HG03469 (cell line): ENCODE measurements at regions not wholly inside any gene's neighbourhood (a gene's known extent, or its start where the extent isn't known, plus 50 kb on each side); places are given as distances from the start of the nearest gene placed in this dataset.

ENCODE experiments used
- ATAC-seq: cut with Tn5 transposase; IDR thresholded peaks from one replicate; pipeline ENCODE4 v1.9.1; 2021; ENCODE audit warnings: mild to moderate bottlenecking, moderate library complexity, moderate number of reproducible peaks; ENCODE audit not compliant: unreplicated experiment

DNA sequence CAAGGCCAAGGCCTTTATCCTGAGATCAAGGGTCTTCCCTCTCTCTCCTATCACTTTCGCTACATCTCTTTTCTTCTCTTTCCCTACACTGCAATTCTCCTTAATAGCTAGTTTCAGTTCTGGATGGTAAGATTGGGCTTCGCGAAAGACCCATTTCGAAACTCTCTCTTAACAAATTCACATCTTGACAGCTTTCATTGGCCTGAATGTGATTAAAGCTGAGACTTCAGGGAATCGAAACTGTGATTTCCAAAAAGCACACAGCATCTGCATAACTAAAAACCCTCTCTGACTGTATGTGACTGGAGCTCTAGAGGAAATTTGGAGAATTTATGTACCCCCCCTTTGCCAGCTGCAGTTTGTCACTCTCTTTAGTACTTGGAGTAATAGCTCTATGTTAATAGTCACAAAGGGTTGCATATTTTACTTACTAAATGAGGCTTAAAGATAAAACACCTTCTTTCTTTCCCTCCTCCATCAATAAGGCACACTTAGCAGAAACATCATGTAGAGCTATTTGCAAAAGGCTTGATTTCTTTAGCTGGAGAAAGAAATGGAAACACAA is 105.3 kb upstream of the FAM20A start:
- no peak for ATAC-seq

DNA sequence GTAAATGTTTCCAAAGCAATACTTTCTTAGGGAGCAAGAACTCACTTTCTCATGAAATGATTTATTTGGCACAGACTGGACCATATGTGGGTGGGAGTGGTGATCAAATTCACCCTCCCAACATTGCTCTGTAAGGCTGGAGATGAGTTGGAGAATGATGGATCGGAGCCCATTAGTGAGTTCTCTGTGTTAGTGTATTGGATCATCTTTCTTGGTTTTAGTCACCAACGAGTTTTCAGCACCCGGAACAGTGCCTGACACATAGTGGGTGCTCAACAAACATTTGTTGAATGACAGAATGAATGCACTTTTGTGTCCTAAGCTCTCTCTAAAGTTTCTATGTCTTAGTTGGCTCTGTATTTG is 104.5 kb upstream of the FAM20A start:
- ATAC-seq, result no peak

DNA sequence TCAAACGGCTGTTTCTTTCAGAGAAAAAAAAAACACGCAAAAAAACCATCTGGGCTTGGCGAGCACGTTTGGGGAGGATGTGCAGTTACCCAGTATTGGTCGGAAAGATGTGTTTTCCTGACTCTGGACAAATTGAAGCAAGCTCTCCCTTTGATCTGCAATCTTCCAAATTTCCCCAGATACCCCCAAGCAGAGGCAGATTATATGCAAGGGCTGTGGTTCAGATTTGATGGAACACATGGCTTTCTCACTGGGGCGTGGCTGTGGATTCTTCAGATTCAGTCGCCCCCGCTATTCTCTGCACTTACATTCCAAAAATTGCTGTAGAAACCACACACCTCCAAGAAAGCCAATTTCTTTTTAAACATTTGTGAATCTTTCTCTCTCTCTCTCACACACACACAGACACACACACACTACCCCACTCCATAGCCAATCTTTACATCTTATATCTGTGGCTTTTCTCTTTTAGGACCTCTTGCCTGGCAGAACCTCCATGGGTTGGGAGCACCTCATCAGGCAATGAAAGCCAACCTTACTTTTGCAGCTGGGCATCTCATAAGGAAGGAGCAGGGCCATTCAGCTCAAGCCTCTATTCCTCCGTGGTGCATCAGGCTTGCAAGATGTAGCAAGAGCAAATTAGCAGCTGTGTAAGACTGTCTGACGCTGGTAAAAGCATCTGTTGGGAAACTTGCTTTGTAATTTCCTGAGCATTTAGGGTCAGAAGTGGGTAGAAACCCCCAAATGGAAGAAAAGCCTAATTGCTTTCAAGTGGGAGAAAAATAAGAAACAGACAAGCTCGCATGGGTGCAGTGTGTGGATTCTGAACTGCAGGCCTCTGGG is 103.9 kb upstream of the FAM20A start:
- ATAC-seq, result no peak

DNA sequence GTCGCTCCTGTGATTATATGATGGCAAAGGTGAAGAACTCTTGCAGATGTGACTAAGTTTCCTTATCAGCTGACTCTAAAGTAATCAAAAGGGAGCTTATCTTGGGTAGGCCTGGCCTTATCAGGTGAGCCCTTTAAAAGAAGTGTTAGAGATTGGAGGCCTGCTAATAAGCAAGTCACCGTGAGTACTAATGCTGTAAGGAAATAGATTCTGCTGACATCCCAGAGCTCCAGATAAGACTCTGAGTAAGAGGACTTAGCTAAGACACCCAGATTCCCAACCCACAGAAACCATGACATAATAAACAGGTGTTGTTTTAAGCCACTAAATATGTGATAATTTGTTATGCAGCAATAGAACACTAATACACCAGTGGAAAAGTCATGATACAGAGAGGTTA is 99.9 kb upstream of the FAM20A start:
- ATAC-seq, result no peak

DNA sequence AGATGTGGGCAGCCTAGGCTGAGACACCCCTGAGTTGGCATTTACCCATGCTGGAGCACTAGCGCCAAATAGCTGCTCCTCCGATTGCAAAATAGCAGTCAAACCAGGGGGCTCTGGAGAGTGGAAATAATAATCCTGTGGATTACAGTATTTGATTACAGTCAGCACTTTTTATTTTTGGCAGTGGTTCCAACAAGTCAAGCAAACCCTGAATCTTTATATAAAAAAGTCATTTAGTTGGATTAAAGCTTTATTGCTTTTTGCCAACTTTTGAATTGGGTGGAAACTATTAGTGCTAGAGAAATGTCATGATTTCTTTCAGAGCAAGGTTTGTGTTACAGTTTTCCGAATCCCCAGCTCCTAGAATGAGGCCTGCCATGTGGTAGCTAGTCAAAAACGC is 99.3 kb upstream of the FAM20A start:
- no peak for ATAC-seq

DNA sequence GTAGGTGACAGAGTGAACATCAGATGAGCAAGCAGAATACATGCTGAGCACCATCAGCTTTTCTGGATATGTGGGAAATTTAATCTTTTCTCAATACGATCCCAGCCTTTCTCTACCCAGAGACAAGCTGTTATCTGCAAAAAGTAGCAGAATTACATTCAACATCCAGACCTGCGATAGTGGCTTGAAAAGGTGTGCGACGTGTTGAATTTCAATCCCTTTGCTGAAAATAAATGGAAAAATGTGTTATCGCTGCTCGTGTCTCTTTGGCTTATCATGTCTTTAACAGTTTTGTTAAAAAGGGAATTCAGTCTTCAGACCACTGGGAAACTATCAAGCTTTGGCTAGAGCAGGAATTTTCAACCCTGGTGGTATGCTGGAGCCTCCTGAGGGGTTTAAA is 98.8 kb upstream of the FAM20A start:
- ATAC-seq, result no peak

DNA sequence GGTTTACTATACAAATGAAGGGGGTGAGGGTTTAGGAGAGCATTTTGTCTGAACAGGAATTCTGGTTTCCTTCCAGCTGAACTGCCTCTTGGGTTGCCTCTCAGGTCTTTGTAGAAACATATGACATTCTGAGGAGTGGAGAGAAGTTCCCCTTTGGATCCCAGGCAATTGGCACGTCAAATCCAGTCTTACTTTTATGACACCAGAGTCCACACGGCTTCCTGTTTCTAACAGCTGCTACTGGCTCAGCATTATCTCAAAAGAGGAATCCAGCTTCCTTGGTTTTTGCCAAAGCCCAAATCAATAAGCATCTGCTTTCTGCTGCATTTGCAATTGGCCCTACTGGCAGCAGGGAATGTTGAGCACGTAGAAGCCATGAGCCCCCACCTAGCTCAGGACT is 97.6 kb upstream of the FAM20A start:
- ATAC-seq, result no peak

DNA sequence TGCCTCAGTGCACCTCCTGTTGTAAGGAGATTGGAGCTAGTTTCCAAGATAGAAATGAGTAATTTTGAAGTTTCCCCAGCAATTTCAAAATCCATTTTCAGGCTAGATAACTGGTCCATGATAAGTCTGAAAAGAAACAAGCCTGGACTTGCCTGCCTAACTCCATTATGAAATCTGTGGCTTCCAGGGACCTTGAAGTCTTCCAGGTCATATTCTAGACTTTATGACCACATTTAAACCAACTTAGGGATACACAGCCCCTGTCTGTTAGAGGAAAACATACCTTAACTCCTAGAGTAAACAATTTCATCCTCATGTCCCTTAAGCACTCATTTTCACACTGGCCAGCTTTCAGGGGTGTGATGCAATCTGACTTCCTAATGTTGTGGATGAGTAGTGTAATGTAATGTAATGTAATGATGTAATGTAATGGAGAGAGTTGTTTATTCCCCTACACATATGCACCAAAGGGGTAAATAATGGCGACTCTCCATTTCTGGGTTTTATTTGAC is 96.7 kb upstream of the FAM20A start:
- ATAC-seq, result no peak

DNA sequence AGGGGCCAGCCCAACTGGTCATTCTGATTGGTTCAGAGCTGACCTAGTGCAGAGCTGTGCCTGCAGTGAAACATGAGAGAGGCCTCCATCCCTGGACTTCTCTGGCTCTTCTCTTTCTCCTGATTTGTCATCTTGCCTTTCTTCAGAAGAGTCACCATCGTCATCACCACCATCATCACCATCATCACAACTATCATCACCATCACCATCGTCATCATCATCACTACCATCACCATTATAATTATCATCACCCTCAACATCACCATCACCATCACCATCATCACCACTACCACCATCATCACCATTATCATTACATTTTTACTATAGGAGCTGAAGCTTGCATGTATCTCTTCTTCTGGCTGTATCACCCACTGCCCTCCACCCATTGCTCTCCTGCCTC is 94.5 kb upstream of the FAM20A start:
- no peak for ATAC-seq

DNA sequence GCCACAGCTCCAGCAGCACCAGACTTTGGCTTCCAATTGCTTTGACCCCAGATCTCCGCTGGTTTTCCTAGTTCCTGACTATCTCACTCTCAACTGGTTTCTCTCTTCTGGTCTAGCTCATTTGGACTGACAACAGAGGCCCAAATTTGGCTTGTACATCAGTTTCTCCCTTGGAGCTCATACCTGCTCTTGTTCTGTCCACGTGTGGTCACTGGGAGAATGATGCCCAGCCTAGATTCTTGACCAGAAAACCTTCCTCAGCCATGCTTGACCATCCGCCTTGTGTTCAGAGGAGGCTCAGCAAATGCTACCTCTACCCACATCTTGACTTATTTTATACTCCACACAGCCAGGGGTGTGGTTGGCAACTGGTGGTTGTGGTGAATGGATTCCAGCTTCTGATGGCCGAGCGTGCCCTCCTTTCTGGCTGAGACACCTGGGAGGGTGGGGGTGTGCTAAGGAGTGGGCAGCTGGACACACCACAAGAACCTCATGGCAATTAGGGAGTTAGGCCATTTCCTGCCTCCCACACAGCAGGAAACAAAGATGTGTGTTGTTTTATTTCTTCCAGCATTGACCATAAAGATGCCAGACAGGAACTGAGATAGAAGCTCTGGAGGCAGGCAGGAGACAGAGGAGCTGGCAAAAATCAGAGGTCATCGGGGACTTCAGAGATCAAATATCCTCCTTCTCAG is 93.8 kb upstream of the FAM20A start:
- ATAC-seq, result no peak

DNA sequence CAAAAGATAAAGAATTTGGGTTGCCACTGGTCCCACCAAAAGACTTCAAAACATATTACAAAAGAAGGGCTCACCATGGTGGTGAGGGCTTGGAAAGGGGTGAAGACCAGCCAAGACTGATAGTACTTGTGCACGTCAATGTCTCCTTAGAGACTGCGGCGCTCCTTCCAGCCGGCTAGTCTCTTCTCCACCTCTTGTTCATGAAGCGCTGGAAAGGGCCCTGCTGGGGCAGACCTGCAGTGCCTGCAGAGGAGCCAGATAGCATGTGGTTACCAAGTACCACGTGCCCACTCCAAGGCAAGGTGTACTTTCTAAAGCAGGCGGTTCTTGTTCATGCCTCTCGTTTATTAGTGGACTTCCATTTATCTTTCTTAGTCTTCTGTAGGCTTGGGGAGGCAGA is 92.7 kb upstream of the FAM20A start:
- no peak for ATAC-seq

DNA sequence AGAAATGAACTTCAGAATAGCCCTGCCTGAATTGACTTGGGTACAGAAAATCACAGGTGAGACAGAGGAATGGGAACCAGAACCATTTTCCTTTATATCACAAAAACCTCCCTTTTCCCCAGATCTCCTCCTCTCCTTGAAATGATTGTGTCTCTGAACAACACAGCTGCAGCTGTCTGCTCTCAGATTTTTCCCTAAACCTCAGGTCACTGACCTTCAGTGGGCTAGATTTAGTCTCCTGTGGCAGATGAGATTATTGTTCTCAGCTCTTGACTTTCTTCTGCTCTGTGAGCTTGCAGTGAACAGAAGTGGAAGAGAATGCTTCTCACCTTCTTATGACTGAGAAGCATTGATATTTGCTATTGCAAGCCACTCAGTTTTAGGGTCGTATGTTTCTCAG is 92.3 kb upstream of the FAM20A start:
- no peak for ATAC-seq

DNA sequence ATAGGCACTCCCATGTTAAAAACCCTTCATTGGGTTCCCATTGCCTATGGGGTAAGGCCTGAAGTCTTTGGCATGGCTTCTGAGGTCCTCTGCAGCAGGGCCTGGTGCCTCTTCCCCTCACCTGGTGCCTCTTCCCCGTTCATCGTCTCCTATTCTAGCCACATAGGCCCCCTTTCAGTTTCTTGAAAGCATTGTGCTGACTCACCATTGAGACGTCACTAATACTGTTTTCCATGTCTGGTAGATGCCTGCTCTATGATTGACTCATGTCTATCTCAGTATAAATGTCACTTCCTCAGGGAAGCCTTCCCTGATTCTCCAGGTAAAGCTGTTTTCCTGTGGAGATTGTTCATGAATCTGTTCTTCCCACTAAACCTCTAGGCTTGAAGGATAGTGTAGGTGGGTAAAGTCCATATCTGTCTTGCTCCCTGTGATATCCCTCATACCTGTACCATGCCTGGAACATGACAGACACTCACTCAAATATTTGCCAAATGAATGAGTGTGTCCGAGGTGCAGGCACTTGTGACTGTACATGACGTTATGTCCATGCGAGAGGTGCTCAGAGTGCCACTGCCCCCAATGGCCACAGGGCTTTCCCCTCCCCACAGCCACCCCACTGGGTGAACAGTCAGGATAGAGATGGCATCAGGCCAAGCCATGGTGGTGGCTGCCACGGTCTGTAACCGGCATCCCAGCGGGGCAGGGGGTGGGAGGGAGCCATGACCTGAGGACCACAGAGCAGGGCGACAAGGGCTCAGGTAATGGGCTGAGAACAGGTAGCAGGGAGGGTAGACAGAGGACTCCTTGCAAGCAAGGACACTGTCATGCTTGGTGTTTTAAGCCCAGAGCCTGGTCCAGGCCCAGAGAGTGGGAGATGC is 85.2 kb upstream of the FAM20A start:
- no peak for ATAC-seq

DNA sequence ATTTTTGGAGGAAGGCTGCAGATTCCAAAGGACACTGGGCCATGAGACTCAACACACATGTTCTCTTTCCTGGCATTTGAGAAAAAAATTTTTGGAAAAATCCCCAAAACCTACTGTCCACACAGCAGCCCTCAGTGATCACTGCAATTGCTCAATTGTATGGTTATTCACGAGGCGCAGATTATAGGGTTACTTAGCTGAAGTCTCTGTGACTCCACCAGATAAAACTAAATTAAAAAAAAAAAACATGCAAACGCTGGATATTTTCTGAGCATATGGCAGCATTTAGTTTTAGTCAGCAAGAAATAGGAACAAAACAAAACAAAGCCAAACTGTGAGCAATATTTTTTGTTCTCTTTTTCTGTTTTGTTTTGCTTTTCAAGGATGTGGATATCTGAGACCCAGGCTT is 83.8 kb upstream of the FAM20A start:
- no peak for ATAC-seq

DNA sequence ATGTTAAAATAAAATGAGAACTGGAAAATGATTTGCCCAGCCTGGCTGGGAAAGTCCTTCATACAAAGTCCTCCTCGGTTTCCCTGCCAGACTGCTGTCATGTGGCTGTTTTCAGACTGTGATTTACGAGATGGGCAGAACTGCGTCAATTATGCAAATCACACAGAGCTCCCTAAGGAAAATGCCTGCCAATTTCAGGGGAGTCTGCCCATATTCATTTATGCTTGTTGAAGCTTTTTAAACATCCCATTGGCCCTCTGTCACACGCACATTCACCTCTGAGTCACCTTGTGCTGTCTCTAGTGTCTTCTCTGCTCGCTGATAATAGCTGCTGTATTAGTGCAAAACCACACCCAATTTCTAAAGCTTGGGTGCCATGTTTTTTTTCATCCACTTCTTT is 81.7 kb upstream of the FAM20A start:
- no peak for ATAC-seq

DNA sequence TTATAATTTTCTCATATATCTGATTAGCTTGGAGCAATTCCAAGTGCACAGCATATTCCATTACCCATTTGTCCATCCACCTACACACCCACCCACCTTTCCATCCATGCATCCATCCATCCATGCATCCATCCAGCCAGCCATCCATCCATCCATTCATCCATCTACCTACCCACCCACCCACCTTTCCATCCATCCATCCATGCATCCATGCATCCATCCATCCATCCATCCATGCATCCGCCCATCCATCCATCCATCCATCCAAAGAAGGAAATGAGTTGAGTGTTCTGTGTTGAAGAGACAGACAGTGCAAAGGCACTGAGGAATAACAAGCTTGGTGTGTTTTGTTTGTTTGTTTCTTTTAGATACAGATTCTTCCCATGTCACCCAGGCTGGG is 78.7 kb upstream of the FAM20A start:
- ATAC-seq, result no peak

DNA sequence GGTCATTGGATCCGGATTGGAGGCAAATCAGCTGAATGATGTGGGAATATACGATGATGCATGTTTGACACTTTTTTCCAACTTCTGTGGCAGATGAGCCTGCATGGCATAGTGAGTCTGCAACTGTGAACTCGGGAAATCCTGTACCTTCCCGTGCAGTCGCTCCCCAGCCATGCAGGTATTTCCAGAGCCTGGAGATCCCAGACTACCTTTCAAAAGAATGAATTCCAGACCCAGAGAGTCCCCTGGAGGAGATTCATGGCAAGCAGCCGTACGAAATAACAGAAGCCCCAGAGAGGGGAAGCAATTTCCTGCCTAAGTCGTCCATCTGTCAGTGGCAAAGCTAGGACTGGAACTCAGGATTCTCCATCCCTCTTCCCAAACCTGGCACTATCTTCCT is 75.7 kb upstream of the FAM20A start:
- no peak for ATAC-seq

DNA sequence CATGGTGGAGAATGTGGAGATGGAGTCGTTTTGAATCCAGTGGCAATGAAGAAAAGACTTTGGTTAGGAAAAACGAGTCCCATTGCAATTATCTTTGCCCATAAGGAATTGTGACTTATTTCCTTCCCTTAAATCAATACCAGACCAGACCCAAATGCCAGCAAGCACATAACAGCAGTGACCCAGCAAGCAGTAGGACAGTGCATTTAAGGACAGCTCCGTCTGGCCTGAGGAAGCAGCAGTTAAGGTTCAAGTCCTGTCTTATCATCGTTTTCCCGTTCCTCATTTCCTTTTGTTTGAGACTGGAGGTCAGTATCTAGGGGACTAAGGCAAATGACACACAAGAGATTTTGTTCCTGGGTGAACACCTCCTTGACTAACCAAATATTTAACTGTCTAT is 74.6 kb upstream of the FAM20A start:
- no peak for ATAC-seq

DNA sequence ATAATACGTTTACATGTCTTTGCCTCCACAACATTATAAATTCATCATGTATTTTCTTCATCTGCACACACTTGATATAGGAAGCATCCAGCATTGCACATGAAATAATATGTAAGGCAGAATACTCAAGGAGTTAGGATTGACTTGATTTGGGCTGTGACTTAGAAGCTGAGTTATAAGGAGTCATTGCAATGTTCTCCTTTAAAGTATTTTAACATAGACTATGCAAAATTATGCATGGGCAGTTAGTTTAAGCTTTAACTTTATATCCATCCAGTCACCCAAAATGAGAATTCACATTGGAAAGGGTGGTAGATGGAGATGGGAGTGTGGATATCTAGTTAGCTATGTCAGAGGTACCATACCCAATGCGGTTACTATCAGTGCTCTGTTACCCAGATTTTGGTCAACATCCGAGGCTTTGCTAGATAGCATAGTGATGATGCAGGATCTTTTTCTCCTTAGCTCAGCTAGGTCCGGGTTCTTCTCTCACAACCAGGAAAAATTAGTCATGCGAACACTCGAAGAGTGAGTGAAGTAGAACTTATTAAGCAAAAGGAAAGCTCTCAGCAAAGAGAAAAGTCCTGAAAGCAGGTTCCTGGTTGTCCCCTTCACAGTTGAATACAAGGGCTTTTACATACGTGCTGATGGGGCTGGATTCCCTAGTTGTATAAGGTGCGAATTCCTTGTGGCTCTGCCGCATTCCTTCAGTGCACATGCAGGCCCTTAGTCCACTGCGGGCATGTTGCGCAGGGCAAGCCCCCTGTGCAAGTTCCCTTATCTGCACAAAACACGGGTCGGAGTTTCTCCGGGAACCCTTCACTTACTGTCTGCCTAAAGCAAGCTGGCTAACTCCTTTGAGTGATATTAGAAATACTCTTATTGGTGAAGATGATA is 73.1 kb upstream of the FAM20A start:
- no peak for ATAC-seq
